ENCODE measurements at regions not wholly inside any gene's neighbourhood (a gene's known extent, or its start where the extent isn't known, plus 50 kb on each side); places are given as distances from the start of the nearest gene placed in this dataset.

- TF ChIP-seq POLR2AphosphoS5 (IDR thresholded peaks at IDR 0.05; ENCODE audit: low read depth, low read length) (no peak), POLR2A (IDR thresholded peaks at IDR 0.05; ENCODE audit: low read depth, low read length) (no peak)
These were observed 90.6 kb upstream of the NAA20 start for GRCh38 chr20:19926591-19926990.
